NCI-H226 (cell line): ENCODE measurements at regions not wholly inside any gene's neighbourhood (a gene's known extent, or its start where the extent isn't known, plus 50 kb on each side); places are given as distances from the start of the nearest gene placed in this dataset.
A peak's percentile ranks its signal among the peaks of the same experiment; 100 is the strongest.

Experiments used
- DNase-seq: peaks from one replicate; pipeline ENCODE4 v3.0.0-alpha.2; 2015

- DNase-seq = peak; percentile 66
Measured at GRCh38 chr4:176443646-176444409, 124.1 kb downstream of the SPCS3 start.

- DNase-seq = peak; percentile 66
Measured at GRCh38 chr4:176444741-176445140, 125.0 kb downstream of the SPCS3 start.

DNA sequence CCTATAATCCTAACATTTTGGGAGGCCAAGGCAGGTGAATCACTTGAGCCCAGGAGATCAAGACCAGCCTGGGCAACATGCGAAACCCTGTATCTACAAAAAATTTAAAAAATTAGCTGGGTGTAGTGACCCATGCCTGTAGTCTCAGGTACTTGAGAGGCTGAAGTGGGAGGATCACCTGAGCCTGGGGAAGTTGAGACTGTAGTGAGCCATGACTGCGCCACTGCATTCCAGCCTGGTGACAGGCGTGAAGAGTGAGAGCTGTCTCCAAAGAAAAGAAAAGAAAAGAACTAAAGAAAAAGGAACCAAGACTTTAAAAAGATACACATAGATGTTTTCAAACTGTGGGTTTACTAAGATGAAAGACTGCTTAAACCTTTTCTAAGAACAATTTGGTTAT, 129.0 kb downstream of the SPCS3 start:
- DNase-seq = no peak

GRCh38 chr4:176451443-176451842, 131.7 kb downstream of the SPCS3 start:
- no peak for DNase-seq

DNA sequence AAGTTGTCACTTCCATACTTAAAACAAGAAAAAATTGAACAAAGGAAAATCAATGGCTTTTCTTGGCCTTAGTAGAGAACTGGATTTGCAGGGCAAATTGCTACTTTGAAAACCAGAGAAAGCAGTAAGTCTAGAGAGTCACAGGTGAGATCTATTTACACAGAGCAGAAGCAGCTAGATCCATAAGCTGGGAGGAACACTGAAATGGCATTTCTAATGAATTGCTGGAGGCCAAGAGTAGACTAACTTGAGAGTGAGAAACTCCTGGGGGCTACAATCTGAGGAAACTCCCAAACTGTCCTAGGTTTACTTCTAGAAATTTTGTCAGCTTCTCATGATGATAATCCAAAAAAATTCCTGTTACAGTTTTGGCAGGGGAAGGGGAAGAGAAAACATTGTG, 133.3 kb downstream of the SPCS3 start:
- no peak for DNase-seq

- DNase-seq = no peak
Measured at GRCh38 chr4:176453658-176454057, 133.9 kb downstream of the SPCS3 start.

- no peak for DNase-seq
Measured at GRCh38 chr4:176464748-176465147, 145.0 kb downstream of the SPCS3 start.

GRCh38 chr4:176467001-176467400, 147.2 kb downstream of the SPCS3 start:
- DNase-seq = no peak

- no peak for DNase-seq
Measured at GRCh38 chr4:176469546-176469945, 149.8 kb downstream of the SPCS3 start.

GRCh38 chr4:176470671-176471070, 150.9 kb downstream of the SPCS3 start:
- no peak for DNase-seq

- DNase-seq = no peak
Measured at GRCh38 chr4:176475067-176475466, 155.3 kb downstream of the SPCS3 start.

DNA sequence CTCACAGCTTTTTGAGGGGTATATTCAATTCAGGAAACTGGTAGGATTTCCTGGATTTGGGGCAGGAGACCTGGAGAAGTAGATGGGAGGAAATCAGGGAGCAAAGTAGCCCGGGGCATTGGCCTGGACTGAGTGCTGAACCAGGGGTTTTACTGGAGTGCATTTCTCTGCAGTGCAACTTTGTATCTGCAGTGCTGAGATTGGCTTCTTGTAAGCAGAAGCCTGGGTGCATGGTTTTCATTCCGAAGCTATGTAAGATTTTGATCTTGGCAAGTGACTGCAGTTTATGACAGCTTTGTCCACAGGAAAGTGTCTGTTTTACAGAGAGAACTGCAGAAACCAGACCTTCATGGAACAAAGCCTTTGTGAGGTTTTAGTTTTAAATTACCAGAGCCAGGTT, 158.3 kb downstream of the SPCS3 start:
- no peak for DNase-seq

DNA sequence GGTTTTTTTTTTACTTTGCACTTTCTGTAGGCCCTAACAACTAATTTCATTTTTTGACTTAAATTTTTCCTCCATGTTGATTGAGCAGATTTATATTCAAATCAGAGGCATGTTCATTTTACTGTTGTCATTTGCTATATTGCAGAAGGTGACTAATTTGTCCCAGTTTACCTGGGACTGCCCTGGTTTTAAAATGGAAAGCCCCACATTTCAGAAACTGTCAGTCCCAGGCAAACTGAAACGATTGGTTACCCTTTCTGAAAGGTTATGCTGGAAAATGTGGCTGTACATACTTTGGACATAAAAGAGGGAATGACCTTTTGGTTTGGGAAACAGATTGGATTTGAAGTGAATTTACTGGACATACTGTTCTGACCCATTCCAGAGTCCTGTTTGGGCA, 160.0 kb downstream of the SPCS3 start:
- DNase-seq = no peak

GRCh38 chr4:176482972-176483371, 163.2 kb downstream of the SPCS3 start:
- DNase-seq = no peak

DNA sequence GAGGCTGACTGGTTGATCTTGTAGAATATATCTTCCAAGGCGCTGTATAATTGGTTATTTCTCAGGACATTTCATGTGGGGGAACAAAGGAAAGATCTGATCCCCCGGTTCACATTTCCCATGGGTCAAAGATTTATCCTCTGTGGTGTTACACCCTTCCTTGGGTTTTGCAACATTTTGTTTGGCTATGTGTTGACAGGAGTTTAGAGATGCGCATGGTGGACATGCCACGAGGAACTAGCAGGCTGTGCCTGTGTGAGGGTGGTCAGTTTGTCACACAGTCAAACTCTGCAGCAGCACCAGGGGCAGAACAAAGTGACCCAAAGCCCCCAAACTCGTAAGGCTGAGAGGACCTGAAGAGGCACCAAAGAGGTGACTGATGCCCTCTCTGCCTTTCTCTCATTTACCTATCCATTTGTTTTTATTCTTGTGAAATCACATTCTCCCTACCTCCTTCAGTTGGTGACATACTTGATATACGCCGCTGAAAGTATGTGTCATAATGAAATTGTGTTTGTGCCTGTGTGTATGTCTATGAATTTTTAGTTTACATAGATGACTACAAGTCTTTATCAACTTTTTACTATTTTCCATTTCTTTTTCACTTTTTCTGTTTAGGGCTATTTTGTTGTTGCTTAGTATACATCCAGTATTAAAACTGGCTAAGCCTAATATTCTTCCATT, 164.7 kb downstream of the SPCS3 start:
- no peak for DNase-seq

DNA sequence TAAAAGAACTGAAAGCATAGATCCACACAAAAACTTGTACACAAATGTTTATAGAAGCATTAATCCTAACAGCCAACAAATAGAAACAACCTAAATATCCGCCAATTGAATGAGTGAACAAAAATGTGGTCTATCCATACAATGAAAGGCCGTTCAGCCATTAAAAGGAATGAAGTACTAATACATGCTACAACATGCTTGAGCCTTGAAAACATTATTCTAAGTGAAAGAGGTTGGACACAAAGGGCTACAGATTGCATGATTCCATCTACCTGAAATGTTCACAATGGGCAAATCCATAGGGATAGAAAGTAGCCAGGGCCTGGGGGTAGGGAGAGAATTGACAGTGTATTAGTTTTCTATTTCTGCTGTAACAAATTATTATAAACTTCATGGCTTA, 169.2 kb downstream of the SPCS3 start:
- no peak for DNase-seq

DNA sequence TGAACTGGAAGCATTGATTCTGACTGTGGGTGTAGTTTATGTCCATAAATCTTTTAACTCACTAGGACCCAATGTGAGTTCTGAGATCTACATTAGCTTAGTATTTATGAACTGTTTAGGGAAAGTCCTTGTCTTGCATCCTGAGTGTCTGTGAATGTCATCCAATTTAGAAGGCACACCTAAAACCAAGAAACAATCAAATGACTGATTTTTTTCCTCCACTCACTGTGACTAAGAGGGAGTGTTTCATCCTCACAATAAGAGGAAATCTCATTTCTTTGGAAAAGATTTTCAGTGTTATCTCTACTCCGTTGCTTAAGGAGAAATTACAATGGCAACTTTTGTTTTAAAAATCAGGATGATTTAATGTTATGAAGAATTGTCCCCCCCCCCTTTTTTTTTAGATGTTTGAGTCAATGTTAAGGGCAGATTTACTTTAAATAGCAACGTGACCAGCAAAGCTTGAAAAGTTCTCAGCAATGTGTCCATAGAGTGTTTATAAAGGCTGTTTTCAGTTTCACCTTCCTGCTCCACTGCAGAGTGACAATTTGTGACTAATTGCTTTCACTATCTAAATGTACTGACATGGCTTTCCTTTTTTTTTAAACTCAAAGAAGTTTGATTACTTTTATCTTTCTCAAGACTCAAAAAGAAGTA, 173.0 kb downstream of the SPCS3 start:
- no peak for DNase-seq

DNA sequence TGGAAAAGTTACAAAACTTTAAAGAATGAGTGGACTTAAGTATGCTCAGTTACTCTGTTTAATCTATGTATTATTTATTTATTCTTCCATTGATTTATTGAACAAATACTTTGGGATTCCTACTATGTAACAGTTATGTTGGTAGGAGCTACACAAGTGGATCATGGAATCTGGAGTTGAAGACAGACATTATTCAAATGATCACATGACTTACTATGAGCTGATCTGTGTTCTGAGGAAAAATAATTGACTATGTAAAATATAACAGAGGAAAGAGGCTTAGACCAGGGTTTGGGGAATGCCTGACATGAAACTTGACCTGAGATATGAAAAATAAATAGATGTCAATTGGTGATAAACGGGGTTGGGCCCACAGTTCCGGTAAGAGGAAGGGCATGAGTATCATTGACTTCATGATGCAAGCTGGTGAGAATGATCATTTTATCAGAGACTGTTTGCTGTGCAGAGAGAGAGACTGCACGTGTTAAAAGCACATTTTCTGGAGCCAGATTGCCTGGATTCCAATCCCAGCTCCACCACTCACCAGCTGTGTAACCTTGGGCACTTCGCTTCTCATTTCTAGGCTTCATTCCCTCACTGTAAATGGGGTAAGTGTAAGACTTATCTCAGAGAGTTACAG, 179.0 kb downstream of the SPCS3 start:
- DNase-seq = no peak

DNA sequence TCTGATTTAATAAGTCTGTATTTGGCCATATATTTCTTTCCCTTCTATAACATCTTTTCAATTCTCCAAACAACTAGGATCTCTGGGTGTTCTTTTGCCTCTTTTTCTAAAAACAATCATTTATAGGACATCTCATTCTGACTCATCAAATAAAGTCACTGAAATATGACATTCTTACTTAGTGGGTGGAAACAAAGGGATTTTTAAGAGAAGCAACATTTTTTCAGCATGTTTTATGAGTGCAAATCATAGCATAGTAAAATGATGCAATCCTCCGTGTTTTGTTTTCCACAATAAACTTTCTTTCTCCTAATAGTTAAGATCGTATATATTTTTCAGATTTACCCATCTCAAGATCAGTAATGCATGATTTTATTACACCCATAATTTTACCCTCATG, 179.8 kb downstream of the SPCS3 start:
- DNase-seq = no peak

GRCh38 chr4:176500894-176501293, 181.1 kb downstream of the SPCS3 start:
- no peak for DNase-seq

- DNase-seq = no peak
Measured at GRCh38 chr4:176504118-176504517, 184.4 kb downstream of the SPCS3 start.

DNA sequence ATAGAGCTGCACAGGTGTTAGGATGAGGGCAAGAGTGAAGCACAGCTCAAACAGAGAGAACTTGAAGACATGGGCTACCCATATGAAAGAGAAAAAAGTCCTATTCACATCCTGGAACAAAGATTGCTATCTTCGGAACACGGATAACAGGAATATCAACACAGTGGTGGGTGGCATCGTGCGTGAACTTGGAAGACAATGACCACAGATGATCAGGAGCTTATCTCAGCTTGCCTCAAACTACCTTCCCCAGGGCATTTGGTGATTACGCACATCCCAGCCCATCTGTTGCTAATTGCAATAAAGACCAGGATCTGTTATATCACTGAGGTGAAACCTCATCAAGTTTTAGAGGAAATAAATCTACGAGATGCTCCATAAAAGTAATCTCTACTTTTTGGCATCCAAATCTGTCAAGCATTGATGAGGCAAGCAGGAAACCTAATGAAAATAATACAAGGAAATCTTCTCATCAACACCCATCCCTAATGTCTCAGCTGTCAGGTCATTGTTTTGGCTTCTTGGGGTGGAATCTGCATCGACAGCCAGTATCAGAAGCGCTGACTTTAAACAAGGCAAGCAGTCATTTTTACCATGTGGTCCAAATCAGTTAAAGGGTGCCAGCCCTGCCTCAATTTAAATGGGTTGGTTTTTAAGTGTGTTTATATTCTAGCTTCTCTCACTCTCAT, 188.2 kb downstream of the SPCS3 start:
- no peak for DNase-seq

DNA sequence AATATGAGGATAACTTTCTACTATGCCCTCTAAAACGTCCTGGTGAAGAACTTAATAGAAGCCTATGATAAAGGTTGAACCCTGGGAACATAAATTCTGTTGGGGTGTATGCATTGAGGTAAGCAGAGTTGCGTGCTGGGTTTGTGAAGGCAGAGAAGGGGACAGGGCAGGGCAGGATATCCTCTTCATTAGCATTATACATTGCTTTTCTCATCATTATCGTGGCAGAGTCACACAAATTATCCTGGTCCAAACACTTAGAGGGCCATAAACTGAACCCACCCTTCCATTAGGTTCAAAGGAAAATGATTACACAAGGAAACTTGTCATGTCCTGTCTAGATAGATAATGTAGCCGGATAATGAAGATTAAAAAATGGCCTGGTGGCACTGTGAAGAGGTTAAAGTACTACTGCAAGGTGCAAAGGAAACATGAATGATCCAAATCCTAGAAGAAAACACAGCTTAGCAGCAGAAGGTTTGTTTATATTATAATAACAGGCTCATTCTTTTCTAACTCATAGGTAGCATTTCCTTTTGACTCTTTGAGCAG, 189.1 kb downstream of the SPCS3 start:
- DNase-seq = no peak
